Psoas muscle (tissue), 7 donors: ENCODE measurements at regions not wholly inside any gene's neighbourhood (a gene's known extent, or its start where the extent isn't known, plus 50 kb on each side); places are given as distances from the start of the nearest gene placed in this dataset.

ENCODE experiments used
- ATAC-seq, 4 donors: fragments of 200-7000 bp; cut with Tn5 transposase; one replicate each; pipeline ENCODE4 v1.9.1; 2020; ENCODE audit warnings: moderate library complexity in 3 of 4, mild to moderate bottlenecking in 2 of 4
- DNase-seq, 2 donors: peaks; one replicate each; pipeline ENCODE4 v3.0.0-alpha.2; 2020
- H3K27ac ChIP-seq: fragments of 200-600 bp; one replicate; pipeline ENCODE4 v1.8.0; 2022
- H3K27me3 ChIP-seq, 3 donors: fragments of 200-600 bp in 1 of 3; one replicate each; pipeline versions ENCODE4 v1.6.1 to v1.8.0; 2013 to 2022; ENCODE audit warnings: low read length in 2 of 3, mild to moderate bottlenecking in 2 of 3, moderate library complexity in 1 of 3; ENCODE audit not compliant: insufficient read depth in 3 of 3
- H3K36me3 ChIP-seq, 2 donors: fragments of 200-600 bp in 1 of 2; one replicate each; pipeline versions ENCODE4 v1.6.1 to v1.8.0; 2013 to 2022; ENCODE audit warnings: low read depth in 1 of 2, mild to moderate bottlenecking in 1 of 2, moderate library complexity in 1 of 2; ENCODE audit not compliant: insufficient read depth in 1 of 2
- H3K4me1 ChIP-seq: fragments of 200-600 bp; one replicate; pipeline ENCODE4 v1.8.0; 2022
- H3K4me3 ChIP-seq: fragments of 200-600 bp; one replicate; pipeline ENCODE4 v1.8.0; 2022; ENCODE audit warnings: mild to moderate bottlenecking
- H3K9me3 ChIP-seq: fragments of 200-600 bp; one replicate; pipeline ENCODE4 v1.8.0; 2022
- CTCF ChIP-seq: fragments of 200-600 bp; IDR thresholded peaks from one replicate; pipeline ENCODE4 v1.8.0; 2022; ENCODE audit warnings: antibody characterized with exemption
- WGBS, 3 donors: extraction: QIAGEN DNeasy Blood & Tissue Kit; methylation state at CpG; one replicate each; pipeline versions ENCODE4 v1.1.6 to v1.1.7; 2013; 5-methylcytosine and 5-hydroxymethylcytosine counted together
- intact Hi-C, 2 donors: fragments of 100-400 bp; cut with DNase I; formaldehyde crosslinking; loops; one replicate each; pipeline versions ENCODE4 v1.11.0 to v1.14.2; 2022
- donor health status: healthy with polysubstance abuse.
- donor health status: DM: no; HTN: no; CAD: no; lungs with moderate emphysema.
- donor health status: Bipolar disorder and iron deficiency.
- donor health status: healthy.
- donor health status: DM: yes; HTN: yes; CAD: no.
- donor health status: DM: no; HTN: no; CAD: no.
- donor health status: DM: yes; HTN: yes; CAD: no.

DNA sequence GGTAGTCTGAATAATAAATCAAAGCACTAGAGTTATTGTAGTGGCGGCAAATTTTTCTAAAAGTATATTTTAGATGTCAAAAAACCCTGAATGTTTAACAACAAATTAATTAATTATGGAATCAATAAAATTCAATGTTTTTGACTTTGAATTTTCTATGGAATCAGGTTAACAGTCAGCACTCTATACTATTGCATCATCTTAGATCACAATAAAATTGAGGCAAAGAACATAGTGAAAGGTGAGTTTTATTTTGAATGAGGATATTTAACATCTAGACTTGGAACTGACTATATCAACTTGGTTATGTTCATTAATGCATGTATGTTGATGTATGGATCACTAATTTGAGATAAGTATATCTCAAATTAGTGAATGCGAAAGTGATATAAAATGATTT, 148.5 kb downstream of the TNFSF18 start:
- Histone ChIP-seq H3K36me3 (no peaks in the 10 kb centered on the region), H3K4me3 (no peak overlapping the region), H3K9me3 (no peaks in the 10 kb centered on the region), H3K4me1 (no peaks in the 10 kb centered on the region), H3K27me3 (no peaks in the 10 kb centered on the region), H3K27ac (no peak overlapping the region)
- intact Hi-C loops: no loop called here
- WGBS, 3 donors: 76 to 77% (median 76%) methylated on average over 2 of the region's 2 CpGs
- TF ChIP-seq CTCF: no peak
- no peak for ATAC-seq
- DNase-seq: no peak

GRCh38 chr1:172902861-172903381, 147.8 kb downstream of the TNFSF18 start:
- intact Hi-C loops: no loop called here
- H3K27me3 ChIP-seq: no peaks in the 10 kb centered on the region
- no peak for TF ChIP-seq CTCF
- no peak overlapping the region for H3K4me3 ChIP-seq
- H3K4me1 ChIP-seq: no peaks in the 10 kb centered on the region
- H3K36me3 ChIP-seq: no peaks in the 10 kb centered on the region
- DNase-seq (no peak), ATAC-seq (no peak)
- WGBS, 3 donors: 45 to 65% (median 63%) methylated on average over 1 of the region's 1 CpG
- no peak overlapping the region for H3K27ac ChIP-seq
- H3K9me3 ChIP-seq: peaks cover 3% of the 10 kb centered on the region

- no peak for TF ChIP-seq CTCF
- no peak for DNase-seq
- H3K27me3 ChIP-seq: no peaks in the 10 kb centered on the region
- no peak for ATAC-seq
- intact Hi-C loops: no loop called here
- H3K4me1 ChIP-seq: no peaks in the 10 kb centered on the region
- whole genome bisulfite sequencing, 3 donors: 69 to 76% (median 71%) methylated on average over 1 of the region's 1 CpG
- peaks cover 4% of the 10 kb centered on the region for H3K9me3 ChIP-seq
- H3K36me3 ChIP-seq: no peaks in the 10 kb centered on the region
- no peak overlapping the region for H3K27ac ChIP-seq
- no peak overlapping the region for H3K4me3 ChIP-seq
These were observed 147.0 kb downstream of the TNFSF18 start for GRCh38 chr1:172903581-172904220.

DNA sequence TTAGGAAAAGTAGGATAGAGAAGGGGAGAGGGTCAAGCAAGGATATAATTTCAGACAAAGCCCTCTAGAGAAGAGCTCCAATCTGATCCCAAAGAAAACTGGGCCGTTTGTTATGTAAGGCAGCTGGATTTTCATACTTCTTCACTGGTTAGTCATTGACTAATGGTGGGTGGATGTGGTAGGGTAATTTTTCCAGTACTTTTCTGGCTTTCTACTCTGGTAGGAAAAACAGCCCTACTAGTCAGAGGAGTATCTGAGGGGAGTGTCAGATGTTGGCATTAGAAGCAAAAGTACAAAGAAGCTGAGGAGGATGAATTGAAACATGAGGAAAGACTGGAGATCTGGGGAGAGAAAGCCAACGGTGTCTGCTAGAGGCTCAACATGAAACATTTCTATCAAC, 145.3 kb downstream of the TNFSF18 start:
- WGBS, 3 donors: 59 to 65% (median 61%) methylated on average over 2 of the region's 2 CpGs
- ATAC-seq: no peak

More for the DNA sequence above, 145.3 kb downstream of the TNFSF18 start:
- Histone ChIP-seq H3K4me1 (no peaks in the 10 kb centered on the region), H3K4me3 (no peak overlapping the region), H3K27me3 (no peaks in the 10 kb centered on the region), H3K27ac (no peak overlapping the region), H3K9me3 (peaks cover 4% of the 10 kb centered on the region), H3K36me3 (no peaks in the 10 kb centered on the region)
- no peak for DNase-seq
- no peak for TF ChIP-seq CTCF
- intact Hi-C loops: no loop called here
